K562 (cell line): ENCODE measurements at regions not wholly inside any gene's neighbourhood (a gene's known extent, or its start where the extent isn't known, plus 50 kb on each side); places are given as distances from the start of the nearest gene placed in this dataset.

ENCODE experiments used
- ATAC-seq: fragments of 200-7000 bp; cut with Tn5 transposase; 3 replicates; pipeline ENCODE4 v1.9.1; 2020; ENCODE audit warnings: moderate library complexity
- BruUV-seq: library from RNA; stranded (reverse); fragments of 400-500 nt; replicated peaks from 2 replicates; lab custom pipeline; 2021; lab: Mats Ljungman, UMichigan
- CTCF ChIA-PET: fragments of 300-600 bp; formaldehyde crosslinking; extraction: SDS; loops from one replicate; lab custom pipeline; 2021; ENCODE audit warnings: low intra/inter-chr PET ratio; lab: Yijun Ruan, JAX
- POLR2A ChIA-PET: fragments of 300-600, 350-650 bp; sonication (Branson Sonifier 250); formaldehyde crosslinking; extraction: SDS; loops from one replicate; lab custom pipeline; 2021; ENCODE audit warnings: antibody characterized with exemption, inconsistent platforms; lab: Yijun Ruan, JAX
- DNase-seq, 4 experiments: peaks; one replicate each; pipeline versions ENCODE4 v3.0.0 to v3.0.0-alpha.2; 2011 to 2018; ENCODE audit warnings: low spot score in 3 of 4, mixed read lengths in 3 of 4; ENCODE audit errors: extremely low read depth in 1 of 4
- FAIRE-seq: peaks from 2 replicates; lab custom pipeline; 2011; peaks lifted over from hg19 to GRCh38; lab: Jason Lieb, UNC
- H2AFZ ChIP-seq: 2 replicates; pipeline ENCODE4 v1.6.0; 2011; ENCODE audit warnings: low read depth, low read length, control low read depth, inconsistent platforms
- H3K27ac ChIP-seq: fragments of 200-600 bp; 3 replicates; pipeline ENCODE4 v1.8.0; 2011; ENCODE audit warnings: low read depth, mild to moderate bottlenecking, control low read depth, inconsistent platforms, low read length, moderate library complexity, mixed read lengths; ENCODE audit errors: extremely low read depth
- H3K27me3 ChIP-seq, 2 experiments: fragments of 300-600 bp in 1 of 2; 2 replicates in 1 of 2; 3 replicates in 1 of 2; pipeline versions ENCODE4 v1.6.0 to v1.8.0; 2011; ENCODE audit warnings: inconsistent platforms in 2 of 2, low read length in 2 of 2, mild to moderate bottlenecking in 1 of 2, mixed read lengths in 1 of 2, moderate library complexity in 1 of 2; ENCODE audit not compliant: control insufficient read depth in 2 of 2, insufficient read depth in 2 of 2
- H3K36me3 ChIP-seq: fragments of 300-600 bp; 3 replicates; pipeline ENCODE4 v1.8.0; 2011; ENCODE audit warnings: mild to moderate bottlenecking, low read length, inconsistent platforms; ENCODE audit not compliant: control insufficient read depth, insufficient read depth
- H3K4me1 ChIP-seq, 2 experiments: fragments of 200-600 bp in 1 of 2; replicated peaks in 1 of 2; 2 replicates in 1 of 2; 3 replicates in 1 of 2; pipeline versions ENCODE4 v1.5.1 to v1.8.0; 2011; ENCODE audit warnings: inconsistent platforms in 2 of 2, low read length in 2 of 2, mild to moderate bottlenecking in 1 of 2, mixed read lengths in 1 of 2, moderate library complexity in 1 of 2; ENCODE audit not compliant: control insufficient read depth in 2 of 2, insufficient read depth in 2 of 2
- H3K4me2 ChIP-seq: 2 replicates; pipeline ENCODE4 v1.6.1; 2011; ENCODE audit warnings: low read length, control low read depth, inconsistent platforms, mixed read lengths; ENCODE audit not compliant: insufficient read depth
- H3K4me3 ChIP-seq: fragments of 200-600 bp; sonication (generic), shearing (Covaris generic); 2 replicates; pipeline ENCODE4 v1.5.1; 2016; ENCODE audit warnings: control low read depth, inconsistent platforms
- H3K79me2 ChIP-seq: fragments of 200-600 bp; 3 replicates; pipeline ENCODE4 v1.8.0; 2011; ENCODE audit warnings: low read length, inconsistent platforms; ENCODE audit not compliant: control insufficient read depth, insufficient read depth
- H3K9ac ChIP-seq, 2 experiments: 2 replicates each; pipeline versions ENCODE4 v1.6.0 to v1.6.1; 2011; ENCODE audit warnings: low read depth in 2 of 2, low read length in 2 of 2, control low read depth in 1 of 2, inconsistent platforms in 1 of 2, mild to moderate bottlenecking in 1 of 2, mixed read lengths in 1 of 2; ENCODE audit not compliant: insufficient read depth in 1 of 2
- H3K9me1 ChIP-seq: one replicate; pipeline ENCODE4 v1.6.0; 2011; ENCODE audit warnings: inconsistent platforms, mild to moderate bottlenecking, low read length, moderate library complexity; ENCODE audit not compliant: control insufficient read depth, insufficient read depth
- H3K9me3 ChIP-seq: replicated peaks from 2 replicates; pipeline ENCODE4 v1.5.1; 2011; ENCODE audit warnings: low read depth, low read length, inconsistent platforms; ENCODE audit not compliant: control insufficient read depth, insufficient read depth
- H4K20me1 ChIP-seq: replicated peaks from 2 replicates; pipeline ENCODE4 v1.6.1; 2011; ENCODE audit warnings: low read length, inconsistent platforms, mixed read lengths; ENCODE audit not compliant: control insufficient read depth, insufficient read depth
- BRCA1 ChIP-seq, 2 experiments: fragments of 450-650 bp in 1 of 2; sonication (generic) in 1 of 2; formaldehyde crosslinking in 1 of 2; IDR thresholded peaks; 2 replicates each; pipeline versions ENCODE4 v1.5.0 to v1.6.1; 2017 to 2020; ENCODE audit warnings: mild to moderate bottlenecking in 1 of 2, missing genetic modification reagents in 1 of 2
- DACH1 ChIP-seq: fragments of 450-650 bp; IDR thresholded peaks from 2 replicates; pipeline ENCODE4 v1.6.1; 2018; ENCODE audit not compliant: partially characterized antibody
- GATAD2A ChIP-seq: fragments of 450-650 bp; IDR thresholded peaks from 2 replicates; pipeline ENCODE4 v1.6.1; 2017
- POLR2G ChIP-seq: fragments of 200-400 bp; formaldehyde crosslinking; IDR thresholded peaks from 2 replicates; pipeline ENCODE4 v1.6.1; 2017; ENCODE audit warnings: low read depth, mild to moderate bottlenecking, antibody characterized with exemption, low read length, moderate library complexity
- PPARD ChIP-seq: fragments of 250-450 bp; sonication (Bioruptor Pico); IDR thresholded peaks from 2 replicates; pipeline ENCODE4 v1.8.0; 2022; ENCODE audit warnings: inconsistent platforms, mild to moderate bottlenecking, moderate library complexity
- SMAD4 ChIP-seq: fragments of 250-450 bp; sonication (Bioruptor Pico); conservative IDR thresholded peaks from 2 replicates; pipeline ENCODE4 v1.8.0; 2021; ENCODE audit warnings: inconsistent platforms, mild to moderate bottlenecking, moderate library complexity
- ZNF398 ChIP-seq: fragments of 250-450 bp; sonication (Bioruptor Pico); IDR thresholded peaks from 2 replicates; pipeline ENCODE4 v1.8.0; 2021; ENCODE audit warnings: moderate library complexity, mild to moderate bottlenecking, inconsistent platforms
- WGBS: fragments of 100-300 bp; shearing (Covaris generic); methylation state at CpG from one replicate; pipeline ENCODE4 v1.1.6; 2016; ENCODE audit warnings: low coverage, mixed read lengths; ENCODE audit not compliant: insufficient coverage; ENCODE audit errors: missing lambda C conversion rate; 5-methylcytosine and 5-hydroxymethylcytosine counted together
- in situ Hi-C: fragments of 300-500 bp; cut with MboI; formaldehyde crosslinking; loops from 4 replicates; pipeline ENCODE4 v1.15.0; 2018; ENCODE audit warnings: inconsistent platforms, mixed read lengths
- intact Hi-C: fragments of 100-400 bp; cut with micrococcal nuclease; formaldehyde crosslinking; loops from 2 replicates; pipeline ENCODE4 v1.14.2; 2022

GRCh38 chr13:72469906-72470305, 257.5 kb downstream of the MZT1 start:
- H2AFZ ChIP-seq, result no peak overlapping the region
- DNase-seq, result no peak
- H3K4me1 ChIP-seq, result no peaks in the 10 kb centered on the region
- intact Hi-C loops (no loop called here), in situ Hi-C loops (no loop called here)
- ChIA-PET CTCF (no interaction called here), POLR2A (interaction anchor here (0.5 to 0.6 kb wide), 3 partner anchors 27 to 533 kb away, joined by 3 read pairs; no protein-coding TSS in a partner anchor)
- H3K79me2 ChIP-seq, result no peaks in the 10 kb centered on the region
- no peak overlapping the region for H3K4me3 ChIP-seq
- ATAC-seq, result no peak
- no peak overlapping the region for H3K4me2 ChIP-seq
- H3K9ac ChIP-seq, result no peak overlapping the region
- FAIRE-seq, result no peak
- no peaks in the 10 kb centered on the region for H3K9me3 ChIP-seq
- no peak overlapping the region for H3K27ac ChIP-seq
- H3K9me1 ChIP-seq, result no peaks in the 10 kb centered on the region
- H3K36me3 ChIP-seq, result no peaks in the 10 kb centered on the region
- H4K20me1 ChIP-seq, result no peaks in the 10 kb centered on the region
- no TSS peak for BruUV-seq
- no peaks in the 10 kb centered on the region for H3K27me3 ChIP-seq
- TF ChIP-seq DACH1, result no peak

- no peaks in the 10 kb centered on the region for H3K36me3 ChIP-seq
- CTCF ChIA-PET, result no interaction called here
- no peaks in the 10 kb centered on the region for H3K9me1 ChIP-seq
- no peaks in the 10 kb centered on the region for H3K79me2 ChIP-seq
- ATAC-seq (no peak), FAIRE-seq (no peak), DNase-seq (no peak)
- H3K27me3 ChIP-seq, result no peaks in the 10 kb centered on the region
- H3K9ac ChIP-seq, result no peak overlapping the region
- in situ Hi-C loops, result no loop called here
- H3K4me2 ChIP-seq, result no peak overlapping the region
- no peak overlapping the region for H3K4me3 ChIP-seq
- no peak overlapping the region for H3K27ac ChIP-seq
- no peaks in the 10 kb centered on the region for H3K4me1 ChIP-seq
- POLR2A ChIA-PET, result no interaction called here
- TF ChIP-seq BRCA1 (IDR thresholded peaks at IDR 0.05) (no peak), BRCA1 (CRISPR knock-in tag; IDR thresholded peaks at IDR 0.05) (no peak), SMAD4 (no peak), GATAD2A (no peak), ZNF398 (no peak), POLR2G (no peak), PPARD (CRISPR knock-in tag) (no peak)
- H2AFZ ChIP-seq, result no peak overlapping the region
- no peaks in the 10 kb centered on the region for H4K20me1 ChIP-seq
- intact Hi-C loops, result no loop called here
- BruUV-seq, result no TSS peak
- 0% methylated on average over 7 of the region's 7 CpGs for WGBS
- no peaks in the 10 kb centered on the region for H3K9me3 ChIP-seq
Observed at GRCh38 chr13:72463561-72463960, 263.9 kb downstream of the MZT1 start.
